Heart left ventricle (tissue), 16 donors: ENCODE measurements at regions not wholly inside any gene's neighbourhood (a gene's known extent, or its start where the extent isn't known, plus 50 kb on each side); places are given as distances from the start of the nearest gene placed in this dataset.

Experiments used
- ATAC-seq, 4 donors: fragments of 200-7000 bp; cut with Tn5 transposase; one replicate each; pipeline ENCODE4 v1.9.1; 2020 to 2022; ENCODE audit warnings: moderate library complexity in 4 of 4, mild to moderate bottlenecking in 3 of 4, moderate number of reproducible peaks in 1 of 4
- DNase-seq, 5 donors: peaks; one replicate each; pipeline ENCODE4 v3.0.0-alpha.2; 2020
- H3K27ac ChIP-seq, 12 donors: fragments of 200-600 bp; sonication (generic) in 4 of 12; one replicate each; pipeline versions ENCODE4 v1.5.0 to v1.8.0; 2016 to 2022; ENCODE audit warnings: mild to moderate bottlenecking in 2 of 12
- H3K27me3 ChIP-seq, 9 donors: fragments of 200-600 bp; sonication (generic) in 2 of 9; one replicate each; pipeline versions ENCODE4 v1.5.1 to v1.8.0; 2016 to 2022; ENCODE audit warnings: mild to moderate bottlenecking in 3 of 9
- H3K36me3 ChIP-seq, 9 donors: fragments of 200-600 bp; sonication (generic) in 2 of 9; one replicate each; pipeline versions ENCODE4 v1.5.0 to v1.8.0; 2018 to 2022; ENCODE audit warnings: mild to moderate bottlenecking in 2 of 9
- H3K4me1 ChIP-seq, 12 donors: fragments of 200-600 bp; sonication (generic) in 4 of 12; one replicate each; pipeline versions ENCODE4 v1.5.0 to v1.8.0; 2016 to 2022; ENCODE audit warnings: mild to moderate bottlenecking in 3 of 12
- H3K4me3 ChIP-seq, 12 donors: fragments of 200-600 bp; sonication (generic) in 4 of 12; one replicate each; pipeline versions ENCODE4 v1.5.0 to v1.8.0; 2017 to 2022; ENCODE audit warnings: mild to moderate bottlenecking in 9 of 12, moderate library complexity in 4 of 12
- H3K9me3 ChIP-seq, 12 donors: fragments of 200-600 bp; sonication (generic) in 4 of 12; one replicate each; pipeline versions ENCODE4 v1.5.0 to v1.8.0; 2016 to 2022; ENCODE audit warnings: mild to moderate bottlenecking in 1 of 12
- POLR2A ChIP-seq, 2 donors: fragments of 450-650 bp; IDR thresholded peaks; one replicate each; pipeline ENCODE4 v1.6.1; 2017; ENCODE audit warnings: antibody characterized with exemption in 2 of 2, mild to moderate bottlenecking in 2 of 2, moderate library complexity in 2 of 2
- WGBS, 4 donors: extraction: QIAGEN DNeasy Blood & Tissue Kit in 2 of 4; methylation state at CpG; one replicate each; pipeline versions ENCODE4 v1.1.5 to v1.1.7; 2013 to 2018; 5-methylcytosine and 5-hydroxymethylcytosine counted together
- intact Hi-C, 10 donors: fragments of 100-400 bp; cut with DNase I; formaldehyde crosslinking; loops; one replicate each; pipeline versions ENCODE4 v1.11.1 to v1.14.2; 2022
- TF ChIP-seq, protein P1 (sequence below), 12 donors: fragments of 200-600 bp; sonication (generic) in 4 of 12; IDR thresholded peaks; one replicate each; pipeline versions ENCODE4 v1.5.0 to v1.8.0; 2018 to 2022; ENCODE audit warnings: antibody characterized with exemption in 12 of 12, mild to moderate bottlenecking in 5 of 12
- donor health status: ischemic (EF 13 %, LVEDD 7.1; RV severe dilation, severe dysfunction).
- donor health status: healthy with polysubstance abuse.
- donor health status: DM: no; HTN: yes; CAD: no.
- donor health status: DM: no; HTN: no; CAD: no.
- donor health status: ischemic (EF 25% LVEDD 6.9; RV normal size, moderate dysfunction).
- donor health status: ischemic (EF 25% LVEDD 5.7; RV mildly dilated, moderate dysfunction).
- donor health status: healthy.
- donor health status: DM: yes; HTN: yes; CAD: no.
- donor health status: ischemic (EF 35%, LVEDD 5.7; RV mildly dilated, moderate dysfunction).
- donor health status: nonischemic (EF 11% LVEDD 7.7; RV severe dilation, severe dysfunction).
- donor health status: DM: yes; HTN: yes; CAD: no.
- donor health status: PGD.
- donor health status: ischemic (EF 29% LVEDD 5.4; RV normal size, mild dysfunction).
- donor health status: nonischemic (EF 23%, LVEDD 6.1; RV moderate dilation, normal function).

DNA sequence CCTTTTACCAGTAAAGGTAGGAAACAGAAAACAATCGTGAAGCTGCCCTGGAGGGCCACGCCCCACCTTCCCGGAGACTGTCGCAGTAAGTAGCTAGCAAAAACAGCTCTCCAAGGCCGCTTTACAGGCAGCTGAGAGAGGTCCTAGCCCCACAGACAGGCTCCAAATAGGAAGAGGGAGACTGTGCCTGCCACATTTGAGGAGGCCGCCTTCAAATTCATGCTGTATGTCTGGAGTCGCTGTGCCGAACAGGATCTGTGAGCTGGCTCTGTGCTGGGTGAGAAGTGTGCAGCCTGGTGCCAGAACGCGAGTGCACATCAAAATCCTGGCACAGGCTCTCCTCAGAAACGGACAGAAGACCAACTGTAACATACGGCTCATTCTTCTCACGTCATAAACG is 582.2 kb downstream of the CETN3 start:
- Histone ChIP-seq H3K27ac (no peak overlapping the region), H3K9me3 (no peaks in the 10 kb centered on the region), H3K36me3 (no peaks in the 10 kb centered on the region), H3K4me3 (no peak overlapping the region), H3K27me3 (no peaks in the 10 kb centered on the region), H3K4me1 (no peaks in the 10 kb centered on the region)
- intact Hi-C loops, result no loop called here
- 86 to 91% (median 88%) methylated on average over 12 to 14 of the region's 14 CpGs for WGBS, 4 donors
- ATAC-seq (no peak), DNase-seq (no peak)
- TF ChIP-seq, protein P1, sequence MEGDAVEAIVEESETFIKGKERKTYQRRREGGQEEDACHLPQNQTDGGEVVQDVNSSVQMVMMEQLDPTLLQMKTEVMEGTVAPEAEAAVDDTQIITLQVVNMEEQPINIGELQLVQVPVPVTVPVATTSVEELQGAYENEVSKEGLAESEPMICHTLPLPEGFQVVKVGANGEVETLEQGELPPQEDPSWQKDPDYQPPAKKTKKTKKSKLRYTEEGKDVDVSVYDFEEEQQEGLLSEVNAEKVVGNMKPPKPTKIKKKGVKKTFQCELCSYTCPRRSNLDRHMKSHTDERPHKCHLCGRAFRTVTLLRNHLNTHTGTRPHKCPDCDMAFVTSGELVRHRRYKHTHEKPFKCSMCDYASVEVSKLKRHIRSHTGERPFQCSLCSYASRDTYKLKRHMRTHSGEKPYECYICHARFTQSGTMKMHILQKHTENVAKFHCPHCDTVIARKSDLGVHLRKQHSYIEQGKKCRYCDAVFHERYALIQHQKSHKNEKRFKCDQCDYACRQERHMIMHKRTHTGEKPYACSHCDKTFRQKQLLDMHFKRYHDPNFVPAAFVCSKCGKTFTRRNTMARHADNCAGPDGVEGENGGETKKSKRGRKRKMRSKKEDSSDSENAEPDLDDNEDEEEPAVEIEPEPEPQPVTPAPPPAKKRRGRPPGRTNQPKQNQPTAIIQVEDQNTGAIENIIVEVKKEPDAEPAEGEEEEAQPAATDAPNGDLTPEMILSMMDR (IDR thresholded peaks at IDR 0.05), result no peak
- TF ChIP-seq POLR2A (IDR thresholded peaks at IDR 0.05), result no peak

DNA sequence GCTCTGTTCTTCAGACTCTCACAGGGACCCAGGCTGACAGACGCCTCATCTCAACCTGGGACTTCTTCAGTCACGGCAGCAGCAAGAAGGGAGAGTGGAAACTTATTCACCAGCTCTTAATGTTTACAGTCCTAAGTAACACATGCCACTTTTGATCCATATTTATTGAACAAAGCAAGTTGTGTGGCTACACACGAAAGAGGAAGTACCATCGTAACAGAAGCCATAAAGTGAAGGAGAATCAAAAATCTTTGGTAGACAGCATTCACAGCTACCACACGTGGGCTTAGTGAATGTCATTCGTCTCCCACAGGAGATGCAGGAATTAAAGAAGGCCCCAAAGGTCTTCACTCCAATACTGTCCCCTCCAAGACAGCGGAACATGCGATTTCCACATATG is 582.6 kb downstream of the CETN3 start:
- Histone ChIP-seq H3K36me3 (no peaks in the 10 kb centered on the region), H3K27me3 (no peaks in the 10 kb centered on the region), H3K4me1 (no peaks in the 10 kb centered on the region), H3K4me3 (no peak overlapping the region), H3K27ac (no peak overlapping the region), H3K9me3 (no peaks in the 10 kb centered on the region)
- WGBS, 4 donors, result 88 to 90% (median 88%) methylated on average over 8 of the region's 8 CpGs
- DNase-seq (no peak), ATAC-seq (no peak)
- no peak for TF ChIP-seq POLR2A (IDR thresholded peaks at IDR 0.05)
- TF ChIP-seq, protein P1 (IDR thresholded peaks at IDR 0.05), result no peak
- intact Hi-C loops, result no loop called here

DNA sequence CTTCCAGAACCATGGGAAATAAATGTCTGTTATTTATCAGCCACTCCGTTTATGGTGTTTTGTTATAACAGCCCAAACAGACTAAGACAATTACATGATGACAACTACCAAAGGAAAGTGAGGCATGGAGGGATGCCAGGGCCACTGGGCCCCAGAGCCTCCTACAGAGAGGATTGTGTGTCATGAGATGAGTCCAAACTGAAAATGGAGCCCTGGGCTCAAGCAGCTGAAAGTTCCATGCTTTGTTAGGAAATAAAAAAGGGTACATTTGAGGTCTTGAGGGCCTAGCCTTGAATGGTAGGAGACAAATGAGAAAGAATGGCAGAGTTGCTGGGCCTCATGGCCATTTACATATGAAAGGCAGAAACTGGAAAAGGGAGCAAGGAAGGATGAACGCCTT is 586.5 kb downstream of the CETN3 start:
- 86 to 99% (median 92%) methylated on average over 2 of the region's 2 CpGs for WGBS, 4 donors
- no peaks in the 10 kb centered on the region for H3K27me3 ChIP-seq
- DNase-seq (no peak), ATAC-seq (no peak)
- H3K9me3 ChIP-seq, result no peaks in the 10 kb centered on the region
- no peak overlapping the region for H3K4me3 ChIP-seq
- no peak overlapping the region for H3K27ac ChIP-seq
- H3K4me1 ChIP-seq, result no peaks in the 10 kb centered on the region
- TF ChIP-seq, protein P1 (IDR thresholded peaks at IDR 0.05), result no peak
- no peak for TF ChIP-seq POLR2A (IDR thresholded peaks at IDR 0.05)
- intact Hi-C loops, result no loop called here
- H3K36me3 ChIP-seq, result no peaks in the 10 kb centered on the region

DNA sequence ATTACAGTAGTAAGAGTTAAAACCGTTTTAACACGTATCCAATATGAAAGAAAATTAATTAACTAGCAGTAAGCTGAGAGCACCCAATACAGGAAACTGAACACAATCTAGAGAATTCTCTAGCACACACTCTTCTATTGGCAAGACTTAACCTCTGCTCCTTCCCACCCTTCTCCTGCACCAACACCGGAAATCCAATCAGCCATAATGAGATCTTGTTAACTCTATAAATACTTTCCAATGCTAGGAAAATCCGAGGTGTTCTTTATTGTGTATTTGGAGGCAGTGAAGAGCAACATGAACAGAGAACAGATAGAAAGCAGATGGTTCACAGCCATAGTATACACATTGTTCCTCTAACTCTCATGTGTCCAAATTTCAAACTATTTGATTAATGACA is 591.7 kb downstream of the CETN3 start:
- DNase-seq (no peak), ATAC-seq (no peak)
- no peaks in the 10 kb centered on the region for H3K4me1 ChIP-seq
- intact Hi-C loops, result no loop called here
- no peak overlapping the region for H3K4me3 ChIP-seq
- WGBS, 4 donors, result 45 to 57% (median 53%) methylated on average over 4 of the region's 4 CpGs
- TF ChIP-seq, protein P1 (IDR thresholded peaks at IDR 0.05), result no peak
- no peak for TF ChIP-seq POLR2A (IDR thresholded peaks at IDR 0.05)
- H3K27me3 ChIP-seq, result no peaks in the 10 kb centered on the region
- no peaks in the 10 kb centered on the region for H3K9me3 ChIP-seq
- H3K27ac ChIP-seq, result no peak overlapping the region
- no peaks in the 10 kb centered on the region for H3K36me3 ChIP-seq
